ENCODE measurements at regions not wholly inside any gene's neighbourhood (a gene's known extent, or its start where the extent isn't known, plus 50 kb on each side); places are given as distances from the start of the nearest gene placed in this dataset.
"Not testable (repeated sequence)": the region's sequence is repeated elsewhere in the genome, so short reads cannot be mapped to it uniquely, and the experiment has no call there.

DNA sequence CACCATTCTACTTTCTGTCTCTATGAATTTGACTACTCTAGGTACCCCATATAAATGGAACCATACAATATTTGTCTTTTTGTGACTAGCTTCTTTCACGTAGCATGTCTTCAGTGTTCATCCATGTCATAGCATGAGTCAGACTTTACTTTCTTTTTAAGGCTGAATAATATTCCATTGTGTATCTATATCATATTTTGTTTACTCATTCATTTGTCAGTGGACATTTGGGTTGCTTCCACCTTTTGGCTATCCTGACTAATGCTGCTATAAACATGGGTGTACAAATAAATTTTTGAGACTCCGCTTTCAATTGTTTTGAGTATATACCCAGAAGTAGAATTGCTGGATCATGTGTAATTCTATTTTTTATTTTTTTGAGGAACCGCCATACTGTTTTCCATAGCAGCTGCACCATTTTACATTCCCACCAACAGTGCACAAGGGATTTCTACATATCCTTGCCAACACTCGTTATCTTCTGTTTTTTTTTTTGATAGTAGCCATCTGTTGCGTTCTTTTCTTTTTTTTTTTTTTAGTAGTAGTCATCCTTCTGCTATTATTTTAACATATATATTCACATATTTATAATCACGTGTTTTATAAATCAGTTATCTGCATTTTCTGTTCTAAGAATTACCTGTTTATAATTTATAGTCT lies 158.0 kb upstream of the MED14 start:
- DNase-seq = no peak

GRCh38 chrX:40895246-40895645 lies 159.9 kb upstream of the MED14 start:
- no peak for DNase-seq

DNA sequence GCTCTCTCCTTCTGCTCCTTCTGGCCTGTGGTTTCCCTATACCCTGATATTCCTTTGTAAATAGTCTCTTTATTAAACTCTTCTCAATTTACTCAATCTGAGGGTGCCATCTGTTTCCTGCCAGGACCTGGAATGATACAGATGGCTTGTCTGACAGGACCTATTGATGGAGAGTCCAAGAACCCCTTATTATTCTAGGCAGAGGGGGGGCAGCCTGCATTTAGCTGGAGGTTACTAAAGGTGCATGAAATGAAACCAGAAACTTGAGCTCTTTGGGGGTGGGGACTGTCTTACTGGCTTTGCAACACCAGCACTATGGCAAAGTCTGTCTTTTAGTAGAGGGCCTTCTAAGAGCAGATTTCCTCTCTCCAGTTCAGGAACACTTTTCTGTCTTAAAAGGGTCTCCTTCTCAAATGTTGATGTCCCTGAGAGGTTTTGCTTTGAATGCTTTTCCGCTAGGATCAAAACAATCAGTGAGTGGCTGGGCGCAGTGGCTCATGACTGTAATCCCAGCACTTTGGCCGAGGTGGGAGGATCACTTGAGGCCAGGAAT lies 162.5 kb upstream of the MED14 start:
- DNase-seq = no peak

GRCh38 chrX:40904739-40905138 lies 169.4 kb upstream of the MED14 start:
- not testable (repeated sequence) for DNase-seq

DNA sequence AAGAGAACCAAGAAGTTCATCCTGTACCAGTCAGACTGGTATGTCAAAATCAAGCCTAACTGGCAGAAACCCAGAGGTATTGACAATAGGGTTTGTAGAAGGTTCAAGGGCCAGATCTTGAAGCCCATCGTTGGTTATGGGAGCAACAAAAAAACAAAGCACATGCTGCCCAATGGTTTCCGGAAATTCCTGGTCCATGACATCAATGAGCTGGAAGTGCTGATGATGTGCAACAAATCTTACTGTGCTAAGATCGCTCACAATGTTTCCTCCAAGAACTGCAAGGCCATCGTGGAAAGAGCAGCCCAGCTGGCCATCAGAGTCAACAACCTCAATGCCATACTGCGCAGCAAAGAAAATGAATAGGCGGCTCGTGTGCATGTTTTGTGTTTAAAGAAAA lies 172.7 kb upstream of the MED14 start:
- no peak for DNase-seq

GRCh38 chrX:40908857-40909475 lies 173.6 kb upstream of the MED14 start:
- DNase-seq = no peak

DNA sequence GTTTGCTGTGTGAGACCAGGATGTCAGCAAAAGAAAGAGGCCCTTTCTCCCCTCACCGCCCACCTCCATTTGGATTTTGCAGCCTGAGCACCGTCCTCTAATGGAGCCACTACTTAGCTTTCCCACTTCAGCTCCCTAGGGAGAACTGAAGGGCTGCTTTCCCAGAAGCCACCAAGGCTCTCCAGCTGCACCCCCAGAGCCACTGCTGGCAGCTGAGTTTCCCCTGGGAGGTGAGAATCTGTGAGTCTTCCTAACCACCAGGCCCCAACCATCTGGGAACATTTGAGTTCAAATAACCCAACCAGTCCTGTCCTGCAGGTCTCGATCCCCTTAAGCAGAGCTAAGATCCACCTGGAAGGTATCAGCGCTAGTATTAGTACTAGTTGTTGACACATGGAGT lies 173.1 kb upstream of the USP9X start:
- DNase-seq = peak; percentile 1

- DNase-seq = peak; percentile 2
These were observed 172.7 kb upstream of the USP9X start for GRCh38 chrX:40912576-40912975.

DNA sequence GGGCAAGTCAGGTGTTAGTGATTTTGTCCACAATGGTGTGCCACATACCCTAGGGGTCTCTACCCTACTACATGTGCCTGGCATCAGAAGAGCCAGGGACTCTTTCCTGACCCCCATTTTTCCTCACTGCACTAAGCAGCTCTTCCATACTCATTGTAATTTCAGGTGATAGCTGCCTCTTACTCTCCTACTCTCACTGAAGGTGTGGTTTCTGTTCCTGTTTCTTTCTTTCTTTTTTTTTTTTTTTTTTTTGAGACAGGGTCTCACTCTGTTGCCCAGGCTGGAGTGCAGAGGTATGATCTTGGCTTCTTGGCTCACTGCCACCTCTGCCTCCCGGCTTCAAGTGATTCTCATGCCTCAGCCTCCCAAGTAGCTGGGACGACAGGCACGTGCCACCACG lies 164.9 kb upstream of the USP9X start:
- DNase-seq = no peak

DNA sequence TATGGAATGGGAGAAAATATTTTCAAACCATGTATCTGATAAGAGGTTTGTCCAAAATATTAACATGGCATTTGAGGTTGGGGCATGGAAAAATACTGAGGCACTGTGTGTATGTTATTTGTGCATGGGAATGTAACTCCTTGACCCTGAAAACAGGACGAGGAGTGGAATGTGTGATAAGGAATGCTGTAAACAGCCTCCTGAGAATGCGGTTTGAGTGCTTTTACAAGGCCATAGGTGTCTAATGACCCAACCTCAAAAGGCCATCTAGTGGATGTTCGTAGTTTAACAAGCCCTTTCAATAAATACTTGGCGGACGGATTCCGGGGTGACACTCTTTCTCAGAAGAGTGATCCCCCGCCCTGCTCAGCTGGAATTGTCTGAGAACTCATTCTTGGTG lies 162.9 kb upstream of the USP9X start:
- DNase-seq = no peak

- DNase-seq = not testable (repeated sequence)
These were observed 158.4 kb upstream of the USP9X start for GRCh38 chrX:40926739-40927427.

DNA sequence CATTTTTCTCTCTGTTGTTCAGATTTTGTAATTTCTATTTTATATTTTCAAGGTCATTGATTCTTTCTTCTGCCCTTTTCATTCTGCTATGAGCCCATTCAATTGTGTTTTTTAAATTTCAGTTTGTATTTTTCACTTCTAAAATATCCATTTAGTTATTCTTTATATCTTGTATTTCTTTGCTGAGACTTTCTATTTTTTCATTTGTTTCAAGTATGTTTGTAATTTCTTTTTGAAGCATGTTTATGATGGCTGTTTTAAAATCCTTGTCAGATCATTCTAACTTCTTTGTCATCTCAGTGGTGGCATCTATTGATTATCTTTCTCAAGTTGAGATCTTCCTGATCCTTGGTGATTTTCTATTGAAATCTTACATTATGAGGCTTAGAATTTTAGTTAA lies 157.2 kb upstream of the USP9X start:
- DNase-seq = no peak

DNA sequence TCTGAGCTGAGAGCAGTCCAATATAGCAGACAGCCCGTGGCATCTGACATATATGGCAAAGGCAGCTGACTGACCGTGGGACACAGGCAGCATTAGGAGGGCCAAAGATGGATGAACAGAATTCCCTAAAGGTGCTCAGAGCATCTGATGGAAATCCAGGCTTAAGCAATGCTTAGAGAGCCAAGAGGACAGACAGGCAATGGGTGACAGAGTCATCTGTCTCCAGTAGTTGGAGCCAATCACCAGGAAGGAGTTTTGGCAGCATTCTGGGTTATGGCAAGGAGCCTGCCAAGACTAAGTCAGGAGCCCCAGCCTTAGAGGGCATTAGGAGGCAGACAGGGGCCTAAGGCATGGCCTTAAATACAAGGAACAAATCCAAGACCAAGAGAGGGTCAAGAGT lies 153.3 kb upstream of the USP9X start:
- DNase-seq = no peak

DNA sequence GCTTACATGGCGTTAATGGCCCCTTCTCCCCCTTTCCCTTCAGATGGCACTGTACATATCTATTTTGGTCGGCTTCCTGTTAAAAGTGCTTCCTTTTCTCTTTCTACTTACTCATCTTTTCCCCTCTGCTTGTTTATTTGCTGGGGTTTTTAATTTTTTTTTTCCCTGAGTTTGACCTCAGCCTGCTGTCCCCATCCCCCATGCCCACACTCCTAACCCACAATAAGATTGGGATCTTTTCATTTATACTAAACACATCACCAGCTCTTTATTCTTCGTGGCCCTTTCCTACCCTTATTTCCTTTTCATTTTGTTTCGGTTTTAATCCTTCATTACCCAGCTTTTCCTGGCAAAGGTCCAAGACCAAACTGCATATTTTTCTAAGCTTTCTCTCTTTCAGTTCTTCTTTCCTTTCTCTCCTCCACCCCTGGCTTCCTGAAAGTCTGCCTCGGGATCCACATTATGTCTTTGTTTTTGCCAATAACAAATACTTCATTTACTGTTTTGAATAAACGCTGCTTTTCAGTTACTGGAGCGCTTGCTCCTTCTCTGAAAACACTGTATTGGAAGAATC lies 152.0 kb upstream of the USP9X start:
- no peak for DNase-seq

DNA sequence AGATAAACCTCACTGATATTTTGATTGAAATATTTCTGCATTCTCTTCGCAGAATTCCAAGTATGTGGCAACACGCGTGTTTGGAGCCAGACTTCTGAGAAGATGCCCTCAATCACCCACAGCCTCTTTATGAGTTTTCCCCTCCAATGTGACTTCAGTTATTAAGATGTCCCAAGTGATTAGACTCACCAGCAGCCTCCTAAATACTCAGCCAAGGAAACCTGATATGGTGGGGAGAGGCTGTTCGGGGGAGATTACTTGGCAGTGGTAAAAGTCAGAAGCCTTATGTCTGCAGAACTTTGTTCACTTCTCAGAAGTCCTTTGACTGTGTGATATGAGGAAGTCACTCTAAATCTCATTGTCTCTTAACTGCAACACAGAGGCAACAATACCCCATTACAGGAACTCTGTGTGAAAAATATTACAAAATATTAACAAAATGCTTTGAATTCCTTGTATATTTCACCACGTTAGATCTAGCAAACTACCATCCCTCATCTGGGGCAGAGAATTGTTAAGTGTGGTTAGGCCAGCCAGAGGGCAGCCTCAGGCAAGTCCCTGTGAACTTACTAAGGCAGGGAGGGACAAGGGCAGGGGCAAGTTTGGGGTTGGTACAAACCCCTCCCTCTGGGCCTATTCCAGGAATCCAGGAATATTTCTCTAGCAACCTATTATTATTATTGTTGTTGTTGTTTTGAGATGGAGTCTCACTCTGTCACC lies 151.4 kb upstream of the USP9X start:
- DNase-seq = no peak

DNA sequence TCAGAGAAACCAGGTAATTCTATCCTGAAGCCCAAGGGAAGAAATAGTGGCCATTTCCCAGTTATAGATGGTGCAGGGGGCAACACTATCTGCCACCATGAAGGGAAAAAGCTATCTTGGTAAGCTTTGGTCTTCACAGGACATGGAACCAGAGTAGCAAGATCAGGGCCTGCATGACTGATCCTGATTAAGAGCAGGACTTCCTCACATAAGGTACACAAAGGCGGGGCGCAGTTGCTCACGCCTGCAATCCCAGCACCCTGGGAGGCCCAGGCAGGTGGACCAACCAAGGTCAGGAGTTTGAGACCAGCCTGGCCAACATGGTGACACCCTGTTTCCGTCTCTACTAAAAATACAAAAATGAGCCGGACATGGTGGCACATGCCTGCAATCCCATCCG lies 148.4 kb upstream of the USP9X start:
- DNase-seq = no peak

GRCh38 chrX:40938423-40938822 lies 146.8 kb upstream of the USP9X start:
- DNase-seq = no peak

DNA sequence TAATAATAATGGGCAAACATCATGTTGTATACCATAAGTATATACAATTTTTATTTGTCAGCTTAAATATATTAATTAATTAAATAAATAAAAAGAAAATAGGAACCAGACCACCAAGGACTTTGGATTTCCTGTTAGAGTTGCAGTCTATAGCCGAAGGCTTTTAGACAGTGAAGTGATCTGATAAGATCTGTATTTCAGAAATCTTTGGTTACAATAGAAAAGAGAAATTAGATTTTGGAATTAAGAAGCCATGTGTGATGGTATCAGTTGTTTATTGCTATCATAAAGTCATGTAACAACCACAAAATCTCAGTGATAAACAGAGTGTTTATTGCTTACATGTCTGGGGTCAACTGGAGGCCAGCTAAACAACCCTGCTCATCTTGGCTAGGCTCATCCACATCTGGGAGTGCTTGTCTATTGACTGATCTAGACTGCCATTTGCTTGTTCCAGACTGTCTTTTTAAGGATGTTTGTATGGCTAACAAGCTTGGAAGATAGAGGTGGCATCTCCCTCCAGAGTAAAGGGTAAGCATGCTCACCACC lies 142.1 kb upstream of the USP9X start:
- DNase-seq = no peak

DNA sequence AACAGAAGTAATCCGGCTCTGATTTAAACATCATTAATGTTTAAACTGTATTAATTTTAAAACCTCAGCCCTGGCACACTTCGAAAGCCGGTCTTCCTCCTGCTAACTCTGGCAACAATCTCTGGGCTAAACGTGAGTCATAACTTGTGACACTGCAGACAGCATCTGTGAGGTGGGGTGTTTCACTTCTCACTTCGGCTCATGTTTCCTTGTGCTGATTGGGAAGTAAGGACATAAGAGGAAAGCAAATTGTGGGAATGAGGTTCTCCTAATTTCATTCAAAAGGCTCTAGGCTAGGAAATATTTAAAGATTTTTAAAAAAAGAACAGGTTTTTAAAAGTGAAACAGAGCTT lies 139.9 kb upstream of the USP9X start:
- DNase-seq = no peak

DNA sequence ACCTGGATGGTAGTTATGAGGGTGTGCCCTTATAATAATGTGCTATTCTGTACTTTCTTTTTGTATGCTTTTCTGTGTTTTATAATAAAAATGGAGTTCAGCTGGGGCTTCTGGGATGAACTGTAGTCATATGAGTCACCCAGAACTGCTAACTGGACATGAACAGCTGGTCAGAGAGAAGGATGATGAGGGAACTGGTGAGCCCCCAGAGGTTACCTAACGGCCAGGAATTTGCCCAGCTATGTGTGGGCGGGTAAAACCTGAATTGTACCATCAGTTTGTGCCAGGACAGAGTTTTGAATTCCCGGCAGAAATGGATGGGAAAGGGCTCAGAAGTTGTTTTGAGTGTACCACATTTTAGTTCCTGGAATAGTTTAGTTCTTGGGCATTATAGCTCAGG lies 138.0 kb upstream of the USP9X start:
- DNase-seq = no peak

DNA sequence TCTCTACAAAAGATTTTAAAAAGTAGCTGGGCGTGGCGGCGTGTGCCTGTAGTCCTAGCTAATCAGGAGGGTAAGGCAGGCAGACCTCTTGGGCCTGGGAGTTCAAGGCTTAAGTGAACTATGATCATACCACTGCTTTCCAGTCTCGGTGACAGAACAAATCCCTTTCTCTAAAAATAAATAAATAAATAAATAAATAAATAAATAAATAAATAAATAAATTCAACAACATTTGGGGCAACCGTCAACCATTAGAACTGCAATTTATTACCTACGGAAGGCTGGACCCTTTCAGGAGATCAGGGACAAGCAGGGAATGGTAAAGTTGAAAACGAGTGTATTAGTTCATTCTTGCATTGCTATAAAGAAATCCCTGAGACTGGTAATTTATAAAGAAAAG lies 136.2 kb upstream of the USP9X start:
- no peak for DNase-seq

DNA sequence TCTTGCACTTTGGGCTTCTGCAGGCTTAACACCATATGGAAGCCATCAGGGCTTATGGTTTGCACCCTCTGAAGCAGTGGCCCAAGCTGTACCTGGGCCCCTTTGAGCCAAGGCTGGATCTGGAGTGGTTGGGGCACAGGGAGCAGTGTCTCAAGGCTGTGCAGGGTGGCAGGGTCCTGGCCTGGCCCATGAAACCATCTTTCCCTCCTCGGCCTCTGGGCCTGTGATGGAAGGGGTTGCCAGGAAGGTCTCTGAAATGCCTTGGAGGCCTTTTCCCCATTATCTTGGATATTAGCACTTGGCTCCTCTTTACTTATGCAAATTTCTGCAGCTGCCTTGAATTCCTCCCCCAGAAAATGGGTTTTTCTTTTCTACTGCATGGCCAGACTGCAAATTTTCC lies 134.7 kb upstream of the USP9X start:
- no peak for DNase-seq

DNA sequence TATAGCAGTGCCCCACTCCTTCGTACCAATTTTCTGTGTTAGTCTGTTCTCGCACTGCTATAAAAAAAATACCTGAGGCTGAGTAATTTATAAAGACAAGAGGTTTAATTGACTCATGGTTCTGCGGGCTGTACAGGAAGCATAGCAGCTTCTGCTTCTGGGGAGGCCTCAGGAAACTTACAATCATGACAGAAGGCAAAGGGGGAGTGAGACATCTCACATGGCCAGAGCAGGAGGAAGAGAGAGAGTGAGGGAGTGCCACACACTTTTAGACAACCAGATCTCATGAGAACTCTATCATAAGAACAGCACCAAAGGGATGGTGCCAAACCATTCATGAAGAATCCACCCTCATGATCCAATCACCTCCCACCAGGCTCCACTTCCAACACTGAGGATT lies 133.8 kb upstream of the USP9X start:
- DNase-seq = not testable (repeated sequence)

All from NCI-H1105 treated with DMSO at 0.1 percent for 48 hours (cell line).